Thyroid gland (tissue), 4 donors: ENCODE measurements at regions not wholly inside any gene's neighbourhood (a gene's known extent, or its start where the extent isn't known, plus 50 kb on each side); places are given as distances from the start of the nearest gene placed in this dataset.

Experiments used
- POLR2A ChIP-seq, 2 donors: fragments of 450-650 bp; IDR thresholded peaks; one replicate each; pipeline ENCODE4 v1.6.1; 2017; ENCODE audit warnings: antibody characterized with exemption in 2 of 2, mild to moderate bottlenecking in 2 of 2, moderate library complexity in 1 of 2
- TF ChIP-seq, protein P1 (sequence below), 6 experiments: fragments of 200-600 bp in 3 of 6; fragments of 450-650 bp in 3 of 6; sonication (generic) in 3 of 6; IDR thresholded peaks; one replicate each; pipeline ENCODE4 v1.5.1; 2016 to 2019; ENCODE audit warnings: antibody characterized with exemption in 6 of 6, mild to moderate bottlenecking in 2 of 6, inconsistent platforms in 1 of 6, moderate library complexity in 1 of 6

DNA sequence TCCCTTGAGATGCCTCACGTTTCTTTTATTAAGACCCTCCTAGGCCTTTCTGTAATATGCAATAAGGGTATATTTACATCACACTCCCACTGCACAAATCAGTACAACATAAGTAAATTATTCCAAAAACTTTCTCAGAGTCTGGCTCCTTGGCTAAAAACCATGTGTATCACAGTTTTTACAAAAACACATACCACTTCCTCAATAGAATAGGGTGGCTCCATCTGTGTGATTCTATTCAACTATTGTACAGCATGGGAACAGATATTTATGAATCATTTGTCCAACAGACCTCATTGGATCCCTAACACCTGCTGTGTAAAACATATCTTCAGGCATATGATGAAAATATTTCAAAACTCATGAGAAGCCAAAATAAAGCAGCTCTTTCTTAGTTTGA is 502.7 kb downstream of the EFNA5 start:
- no peak for TF ChIP-seq POLR2A (IDR thresholded peaks at IDR 0.05)
- TF ChIP-seq, protein P1, sequence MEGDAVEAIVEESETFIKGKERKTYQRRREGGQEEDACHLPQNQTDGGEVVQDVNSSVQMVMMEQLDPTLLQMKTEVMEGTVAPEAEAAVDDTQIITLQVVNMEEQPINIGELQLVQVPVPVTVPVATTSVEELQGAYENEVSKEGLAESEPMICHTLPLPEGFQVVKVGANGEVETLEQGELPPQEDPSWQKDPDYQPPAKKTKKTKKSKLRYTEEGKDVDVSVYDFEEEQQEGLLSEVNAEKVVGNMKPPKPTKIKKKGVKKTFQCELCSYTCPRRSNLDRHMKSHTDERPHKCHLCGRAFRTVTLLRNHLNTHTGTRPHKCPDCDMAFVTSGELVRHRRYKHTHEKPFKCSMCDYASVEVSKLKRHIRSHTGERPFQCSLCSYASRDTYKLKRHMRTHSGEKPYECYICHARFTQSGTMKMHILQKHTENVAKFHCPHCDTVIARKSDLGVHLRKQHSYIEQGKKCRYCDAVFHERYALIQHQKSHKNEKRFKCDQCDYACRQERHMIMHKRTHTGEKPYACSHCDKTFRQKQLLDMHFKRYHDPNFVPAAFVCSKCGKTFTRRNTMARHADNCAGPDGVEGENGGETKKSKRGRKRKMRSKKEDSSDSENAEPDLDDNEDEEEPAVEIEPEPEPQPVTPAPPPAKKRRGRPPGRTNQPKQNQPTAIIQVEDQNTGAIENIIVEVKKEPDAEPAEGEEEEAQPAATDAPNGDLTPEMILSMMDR (IDR thresholded peaks at IDR 0.05): no peak
